IMR-90 (cell line): ENCODE measurements at regions not wholly inside any gene's neighbourhood (a gene's known extent, or its start where the extent isn't known, plus 50 kb on each side); places are given as distances from the start of the nearest gene placed in this dataset.

Source experiments
- FOS ChIP-seq: fragments of 150-350 bp; IDR thresholded peaks from 2 replicates; pipeline ENCODE4 v1.6.1; 2016; ENCODE audit warnings: low read depth, low read length
- MAZ ChIP-seq: IDR thresholded peaks from 2 replicates; pipeline ENCODE4 v1.6.1; 2012; ENCODE audit warnings: low read depth, mild to moderate bottlenecking, low read length, improper control_type of control experiment, moderate library complexity, borderline replicate concordance
- NFE2L2 ChIP-seq: fragments of 150-350 bp; IDR thresholded peaks from 2 replicates; pipeline ENCODE4 v1.6.1; 2016; ENCODE audit warnings: low read depth, mild to moderate bottlenecking, low read length
- POLR2A ChIP-seq: IDR thresholded peaks from 2 replicates; pipeline ENCODE4 v1.6.1; 2012; ENCODE audit warnings: mild to moderate bottlenecking, low read depth, low read length
- RAD21 ChIP-seq: IDR thresholded peaks from 2 replicates; pipeline ENCODE4 v1.6.1; 2012; ENCODE audit warnings: low read length, improper control_type of control experiment
- RFX5 ChIP-seq: IDR thresholded peaks from 2 replicates; pipeline ENCODE4 v1.8.0; 2012; ENCODE audit warnings: low read depth, mild to moderate bottlenecking, low read length, moderate library complexity
- USF2 ChIP-seq: fragments of 150-350 bp; IDR thresholded peaks from 2 replicates; pipeline ENCODE4 v1.6.1; 2017; ENCODE audit warnings: mild to moderate bottlenecking, antibody characterized with exemption, low read length, low read depth
- TF ChIP-seq, protein P1 (sequence below): conservative IDR thresholded peaks from 2 replicates; pipeline ENCODE4 v1.5.1; 2012; ENCODE audit warnings: mild to moderate bottlenecking, low read depth, low read length, improper control_type of control experiment
- TF ChIP-seq, protein P2 (sequence below): fragments of 150-350 bp; IDR thresholded peaks from 2 replicates; pipeline ENCODE4 v1.6.1; 2016; ENCODE audit warnings: low read depth, mild to moderate bottlenecking, low read length, moderate library complexity, borderline replicate concordance

DNA sequence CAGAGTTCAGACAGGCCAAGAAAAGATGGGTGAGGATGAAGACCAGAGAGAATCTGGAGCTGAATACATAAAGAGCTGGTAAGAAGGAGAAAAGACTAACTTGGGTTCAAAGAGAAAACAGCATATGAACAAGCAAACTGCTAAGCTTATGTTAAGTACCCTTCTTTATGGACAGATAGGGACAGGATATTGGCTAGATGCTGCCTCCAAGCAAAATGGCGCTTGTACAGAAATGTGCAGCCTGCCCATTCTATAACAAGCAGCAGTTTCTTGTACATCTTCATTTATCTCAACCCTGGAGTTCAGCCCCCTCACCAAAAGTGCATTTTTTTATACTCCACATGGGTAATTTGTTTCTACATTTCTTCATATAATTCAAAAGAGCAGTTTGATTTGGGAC is 184.5 kb downstream of the RMST start:
- TF ChIP-seq, protein P1, sequence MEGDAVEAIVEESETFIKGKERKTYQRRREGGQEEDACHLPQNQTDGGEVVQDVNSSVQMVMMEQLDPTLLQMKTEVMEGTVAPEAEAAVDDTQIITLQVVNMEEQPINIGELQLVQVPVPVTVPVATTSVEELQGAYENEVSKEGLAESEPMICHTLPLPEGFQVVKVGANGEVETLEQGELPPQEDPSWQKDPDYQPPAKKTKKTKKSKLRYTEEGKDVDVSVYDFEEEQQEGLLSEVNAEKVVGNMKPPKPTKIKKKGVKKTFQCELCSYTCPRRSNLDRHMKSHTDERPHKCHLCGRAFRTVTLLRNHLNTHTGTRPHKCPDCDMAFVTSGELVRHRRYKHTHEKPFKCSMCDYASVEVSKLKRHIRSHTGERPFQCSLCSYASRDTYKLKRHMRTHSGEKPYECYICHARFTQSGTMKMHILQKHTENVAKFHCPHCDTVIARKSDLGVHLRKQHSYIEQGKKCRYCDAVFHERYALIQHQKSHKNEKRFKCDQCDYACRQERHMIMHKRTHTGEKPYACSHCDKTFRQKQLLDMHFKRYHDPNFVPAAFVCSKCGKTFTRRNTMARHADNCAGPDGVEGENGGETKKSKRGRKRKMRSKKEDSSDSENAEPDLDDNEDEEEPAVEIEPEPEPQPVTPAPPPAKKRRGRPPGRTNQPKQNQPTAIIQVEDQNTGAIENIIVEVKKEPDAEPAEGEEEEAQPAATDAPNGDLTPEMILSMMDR: no peak
- TF ChIP-seq USF2: no peak
- no peak for TF ChIP-seq POLR2A
- TF ChIP-seq NFE2L2: no peak
- TF ChIP-seq, protein P2, sequence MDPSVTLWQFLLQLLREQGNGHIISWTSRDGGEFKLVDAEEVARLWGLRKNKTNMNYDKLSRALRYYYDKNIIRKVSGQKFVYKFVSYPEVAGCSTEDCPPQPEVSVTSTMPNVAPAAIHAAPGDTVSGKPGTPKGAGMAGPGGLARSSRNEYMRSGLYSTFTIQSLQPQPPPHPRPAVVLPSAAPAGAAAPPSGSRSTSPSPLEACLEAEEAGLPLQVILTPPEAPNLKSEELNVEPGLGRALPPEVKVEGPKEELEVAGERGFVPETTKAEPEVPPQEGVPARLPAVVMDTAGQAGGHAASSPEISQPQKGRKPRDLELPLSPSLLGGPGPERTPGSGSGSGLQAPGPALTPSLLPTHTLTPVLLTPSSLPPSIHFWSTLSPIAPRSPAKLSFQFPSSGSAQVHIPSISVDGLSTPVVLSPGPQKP: no peak
- no peak for TF ChIP-seq RFX5
- TF ChIP-seq MAZ: no peak
- no peak for TF ChIP-seq RAD21
- TF ChIP-seq FOS: no peak
